ENCODE measurements at regions not wholly inside any gene's neighbourhood (a gene's known extent, or its start where the extent isn't known, plus 50 kb on each side); places are given as distances from the start of the nearest gene placed in this dataset.
"Not testable (repeated sequence)": the region's sequence is repeated elsewhere in the genome, so short reads cannot be mapped to it uniquely, and the experiment has no call there.

- TF ChIP-seq CTCF (IDR thresholded peaks at IDR 0.05): no peak
- no peak for TF ChIP-seq POLR2AphosphoS5 (IDR thresholded peaks at IDR 0.05)
- TF ChIP-seq EP300 (IDR thresholded peaks at IDR 0.05): no peak
- no peaks in the 10 kb centered on the region for H3K9me3 ChIP-seq
- H3K27ac ChIP-seq: no peak overlapping the region
- ATAC-seq (ENCODE audit: low FRiP score in 2 of 2) (no peak), DNase-seq (no peak)
- H3K27me3 ChIP-seq: no peaks in the 10 kb centered on the region
- H3K4me3 ChIP-seq: no peak overlapping the region
- WGBS, 2 donors: 72 to 76% methylated on average over 5 of the region's 5 CpGs
- no peaks in the 10 kb centered on the region for H3K4me1 ChIP-seq
- H3K36me3 ChIP-seq: no peaks in the 10 kb centered on the region
Measured at GRCh38 chr6:112439010-112439409, 91.9 kb downstream of the RFPL4B start.

- no peaks in the 10 kb centered on the region for H3K4me1 ChIP-seq
- H3K27me3 ChIP-seq: no peaks in the 10 kb centered on the region
- DNase-seq (no peak), ATAC-seq (ENCODE audit: low FRiP score in 2 of 2) (no peak)
- no peaks in the 10 kb centered on the region for H3K9me3 ChIP-seq
- H3K27ac ChIP-seq: no peak overlapping the region
- no peak overlapping the region for H3K4me3 ChIP-seq
- no peak for TF ChIP-seq POLR2A (IDR thresholded peaks at IDR 0.05)
- TF ChIP-seq POLR2AphosphoS5 (IDR thresholded peaks at IDR 0.05): no peak
- no peak for TF ChIP-seq EP300 (IDR thresholded peaks at IDR 0.05)
- no peak for TF ChIP-seq CTCF (IDR thresholded peaks at IDR 0.05)
- WGBS, 2 donors: 71 to 74% methylated on average over 1 of the region's 1 CpG
- no peaks in the 10 kb centered on the region for H3K36me3 ChIP-seq
Measured at GRCh38 chr6:112439432-112439831, 92.3 kb downstream of the RFPL4B start.

GRCh38 chr6:112441607-112442006 is 94.5 kb downstream of the RFPL4B start:
- H3K9me3 ChIP-seq: no peaks in the 10 kb centered on the region
- TF ChIP-seq EP300 (IDR thresholded peaks at IDR 0.05) (no peak), POLR2A (IDR thresholded peaks at IDR 0.05) (no peak), CTCF (IDR thresholded peaks at IDR 0.05) (no peak), POLR2AphosphoS5 (IDR thresholded peaks at IDR 0.05) (no peak)
- ATAC-seq (ENCODE audit: low FRiP score in 2 of 2) (no peak), DNase-seq (no peak)
- H3K4me3 ChIP-seq: no peak overlapping the region
- H3K4me1 ChIP-seq: no peaks in the 10 kb centered on the region
- no peaks in the 10 kb centered on the region for H3K27me3 ChIP-seq
- 60 to 74% methylated on average over 1 of the region's 1 CpG for WGBS, 2 donors
- no peaks in the 10 kb centered on the region for H3K36me3 ChIP-seq
- no peak overlapping the region for H3K27ac ChIP-seq

GRCh38 chr6:112443179-112444065 is 96.3 kb downstream of the RFPL4B start:
- WGBS, 2 donors: 78 to 79% methylated on average over 6 of the region's 6 CpGs
- no peaks in the 10 kb centered on the region for H3K4me1 ChIP-seq
- ATAC-seq (ENCODE audit: low FRiP score in 2 of 2) (peak; percentile 55 to 75), DNase-seq (no peak)
- no peak overlapping the region for H3K4me3 ChIP-seq
- no peak for TF ChIP-seq EP300 (IDR thresholded peaks at IDR 0.05)
- no peaks in the 10 kb centered on the region for H3K36me3 ChIP-seq
- no peak overlapping the region for H3K27ac ChIP-seq
- no peaks in the 10 kb centered on the region for H3K27me3 ChIP-seq
- no peaks in the 10 kb centered on the region for H3K9me3 ChIP-seq

- H3K27me3 ChIP-seq: not testable (repeated sequence)
Measured at GRCh38 chr6:112448786-112449185, 101.7 kb downstream of the RFPL4B start.

GRCh38 chr6:112450663-112451062 is 103.5 kb downstream of the RFPL4B start:
- H3K9me3 ChIP-seq: no peaks in the 10 kb centered on the region
- no peak overlapping the region for H3K27ac ChIP-seq
- H3K4me1 ChIP-seq: no peaks in the 10 kb centered on the region
- ATAC-seq (ENCODE audit: low FRiP score in 2 of 2) (no peak), DNase-seq (no peak)
- H3K4me3 ChIP-seq: no peak overlapping the region
- no peaks in the 10 kb centered on the region for H3K27me3 ChIP-seq
- TF ChIP-seq POLR2AphosphoS5 (IDR thresholded peaks at IDR 0.05) (no peak), CTCF (IDR thresholded peaks at IDR 0.05) (no peak), EP300 (IDR thresholded peaks at IDR 0.05) (no peak), POLR2A (IDR thresholded peaks at IDR 0.05) (no peak)
- no peaks in the 10 kb centered on the region for H3K36me3 ChIP-seq

More at GRCh38 chr6:112448786-112449185, 101.7 kb downstream of the RFPL4B start:
- DNase-seq; H3K9me3 ChIP-seq; H3K4me1 ChIP-seq; H3K4me3 ChIP-seq; H3K36me3 ChIP-seq; ATAC-seq (ENCODE audit: low FRiP score in 2 of 2); H3K27ac ChIP-seq: not testable (repeated sequence)
- WGBS, 2 donors: 76 to 84% methylated on average over 3 of the region's 3 CpGs
